GM12872 (cell line): ENCODE measurements at regions not wholly inside any gene's neighbourhood (a gene's known extent, or its start where the extent isn't known, plus 50 kb on each side); places are given as distances from the start of the nearest gene placed in this dataset.

Experiments
- CTCF ChIP-seq: IDR thresholded peaks from 3 replicates; pipeline ENCODE4 v1.5.1; 2011; ENCODE audit warnings: low read depth, mild to moderate bottlenecking, low read length, moderate library complexity; ENCODE audit not compliant: insufficient read depth

- TF ChIP-seq CTCF: no peak
Measured at GRCh38 chr20:39640147-39640546, 678.0 kb downstream of the DHX35 start.

GRCh38 chr20:39638731-39639130 lies 676.6 kb downstream of the DHX35 start:
- no peak for TF ChIP-seq CTCF

- TF ChIP-seq CTCF: no peak
Measured at GRCh38 chr20:39633689-39634088, 671.5 kb downstream of the DHX35 start.

GRCh38 chr20:39632757-39633156 lies 670.6 kb downstream of the DHX35 start:
- TF ChIP-seq CTCF: no peak

GRCh38 chr20:39632176-39632575 lies 670.0 kb downstream of the DHX35 start:
- no peak for TF ChIP-seq CTCF

GRCh38 chr20:39631557-39631956 lies 669.4 kb downstream of the DHX35 start:
- TF ChIP-seq CTCF: no peak

- TF ChIP-seq CTCF: no peak
Measured at GRCh38 chr20:39630215-39630908, 668.2 kb downstream of the DHX35 start.
